ENCODE measurements at regions not wholly inside any gene's neighbourhood (a gene's known extent, or its start where the extent isn't known, plus 50 kb on each side); places are given as distances from the start of the nearest gene placed in this dataset.

- POLR2A ChIA-PET (ENCODE audit: low non-redundant PET) = no interaction called here
Observed at GRCh38 chr14:101222362-101223070, 319.0 kb upstream of the RTL1 start.

GRCh38 chr14:101223127-101223526 is 319.6 kb upstream of the RTL1 start:
- BruUV-seq (replicated peaks) = no TSS peak
- intact Hi-C loops (cut with micrococcal nuclease; ENCODE audit: unreplicated experiment) = no loop called here
- Histone ChIP-seq H3K27me3 (replicated peaks; ENCODE audit: insufficient read depth, low read depth, low read length, poor library complexity) (no peaks in the 10 kb centered on the region), H3K27ac (ENCODE audit: low read depth, low read length, poor library complexity, severe bottlenecking) (no peak overlapping the region), H3K36me3 (ENCODE audit: insufficient read depth, low read length, poor library complexity, severe bottlenecking) (no peaks in the 10 kb centered on the region), H3K4me1 (ENCODE audit: insufficient read depth, low read length, poor library complexity, severe bottlenecking) (no peaks in the 10 kb centered on the region), H3K9me3 (ENCODE audit: low read depth, low read length, poor library complexity, severe bottlenecking) (no peaks in the 10 kb centered on the region), H3K4me3 (ENCODE audit: low read depth, low read length, poor library complexity, severe bottlenecking) (no peak overlapping the region)
- no peak for DNase-seq (ENCODE audit: low spot score)
- POLR2A ChIA-PET (ENCODE audit: low non-redundant PET) = interaction anchor here (0.5 kb wide), 1 partner anchor 686 kb away, joined by 5 read pairs; no protein-coding TSS in a partner anchor
- TF ChIP-seq CTCF (conservative IDR thresholded peaks at IDR 0.05; ENCODE audit: low read depth, low read length) (no peak), EZH2 (IDR thresholded peaks at IDR 0.05; ENCODE audit: borderline replicate concordance, low read depth, low read length, poor library complexity, severe bottlenecking) (no peak)
- CTCF ChIA-PET = no interaction called here

More at GRCh38 chr14:101222362-101223070, 319.0 kb upstream of the RTL1 start:
- DNase-seq (ENCODE audit: low spot score) = no peak
- TF ChIP-seq CTCF (conservative IDR thresholded peaks at IDR 0.05; ENCODE audit: low read depth, low read length) (no peak), EZH2 (IDR thresholded peaks at IDR 0.05; ENCODE audit: borderline replicate concordance, low read depth, low read length, poor library complexity, severe bottlenecking) (no peak)
- intact Hi-C loops (cut with micrococcal nuclease; ENCODE audit: unreplicated experiment) = no loop called here
- Histone ChIP-seq H3K4me3 (ENCODE audit: low read depth, low read length, poor library complexity, severe bottlenecking) (no peak overlapping the region), H3K36me3 (ENCODE audit: insufficient read depth, low read length, poor library complexity, severe bottlenecking) (no peaks in the 10 kb centered on the region), H3K4me1 (ENCODE audit: insufficient read depth, low read length, poor library complexity, severe bottlenecking) (no peaks in the 10 kb centered on the region), H3K9me3 (ENCODE audit: low read depth, low read length, poor library complexity, severe bottlenecking) (no peaks in the 10 kb centered on the region), H3K27ac (ENCODE audit: low read depth, low read length, poor library complexity, severe bottlenecking) (no peak overlapping the region), H3K27me3 (replicated peaks; ENCODE audit: insufficient read depth, low read depth, low read length, poor library complexity) (no peaks in the 10 kb centered on the region)
- no TSS peak for BruUV-seq (replicated peaks)
- CTCF ChIA-PET = no interaction called here

- H3K4me3 ChIP-seq (ENCODE audit: low read depth, low read length, poor library complexity, severe bottlenecking) = no peak overlapping the region
- POLR2A ChIA-PET (ENCODE audit: low non-redundant PET) = interaction anchor here (0.5 kb wide), 1 partner anchor 685 kb away, joined by 5 read pairs; no protein-coding TSS in a partner anchor
- intact Hi-C loops (cut with micrococcal nuclease; ENCODE audit: unreplicated experiment) = no loop called here
- CTCF ChIA-PET = no interaction called here
- no peak for DNase-seq (ENCODE audit: low spot score)
- no peak for TF ChIP-seq EZH2 (IDR thresholded peaks at IDR 0.05; ENCODE audit: borderline replicate concordance, low read depth, low read length, poor library complexity, severe bottlenecking)
- TF ChIP-seq CTCF (conservative IDR thresholded peaks at IDR 0.05; ENCODE audit: low read depth, low read length) = no peak
- no peaks in the 10 kb centered on the region for H3K9me3 ChIP-seq (ENCODE audit: low read depth, low read length, poor library complexity, severe bottlenecking)
- no peak overlapping the region for H3K27ac ChIP-seq (ENCODE audit: low read depth, low read length, poor library complexity, severe bottlenecking)
- H3K27me3 ChIP-seq (replicated peaks; ENCODE audit: insufficient read depth, low read depth, low read length, poor library complexity) = no peaks in the 10 kb centered on the region
- H3K4me1 ChIP-seq (ENCODE audit: insufficient read depth, low read length, poor library complexity, severe bottlenecking) = no peaks in the 10 kb centered on the region
- no TSS peak for BruUV-seq (replicated peaks)
- no peaks in the 10 kb centered on the region for H3K36me3 ChIP-seq (ENCODE audit: insufficient read depth, low read length, poor library complexity, severe bottlenecking)
Observed at GRCh38 chr14:101223561-101224162, 320.1 kb upstream of the RTL1 start.

Measured in A673 (cell line).